ENCODE measurements at regions not wholly inside any gene's neighbourhood (a gene's known extent, or its start where the extent isn't known, plus 50 kb on each side); places are given as distances from the start of the nearest gene placed in this dataset.

DNA sequence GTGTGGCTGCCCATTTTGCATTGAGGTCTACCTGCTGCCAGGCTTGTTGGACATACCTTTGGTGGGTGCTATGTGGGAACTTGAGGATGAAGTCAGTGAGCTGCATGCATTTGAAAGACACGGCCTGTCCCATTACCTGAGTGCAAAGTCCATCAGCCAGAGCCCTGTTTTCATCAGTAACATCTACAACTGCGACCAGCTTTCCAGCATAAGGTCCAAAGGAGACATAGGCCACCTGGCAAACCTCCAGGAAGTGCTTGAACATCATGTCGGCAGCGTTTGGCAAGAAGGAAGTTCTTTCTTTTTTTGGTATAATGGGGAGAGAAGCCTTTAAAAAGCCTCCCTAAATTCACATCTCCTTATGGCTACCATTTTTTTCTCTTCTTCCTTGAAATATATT lies 143.1 kb downstream of the FAM161A start (continued):
- no peak for TF ChIP-seq FOSL1 (IDR thresholded peaks at IDR 0.05; ENCODE audit: insufficient read depth, low read depth, low read length)
- TF ChIP-seq RAD21 (IDR thresholded peaks at IDR 0.05 in 1 of 2, conservative IDR thresholded peaks at IDR 0.05 in 1 of 2; ENCODE audit: low read depth in 2 of 2, low read length in 2 of 2), result no peak
- TF ChIP-seq, protein P1, sequence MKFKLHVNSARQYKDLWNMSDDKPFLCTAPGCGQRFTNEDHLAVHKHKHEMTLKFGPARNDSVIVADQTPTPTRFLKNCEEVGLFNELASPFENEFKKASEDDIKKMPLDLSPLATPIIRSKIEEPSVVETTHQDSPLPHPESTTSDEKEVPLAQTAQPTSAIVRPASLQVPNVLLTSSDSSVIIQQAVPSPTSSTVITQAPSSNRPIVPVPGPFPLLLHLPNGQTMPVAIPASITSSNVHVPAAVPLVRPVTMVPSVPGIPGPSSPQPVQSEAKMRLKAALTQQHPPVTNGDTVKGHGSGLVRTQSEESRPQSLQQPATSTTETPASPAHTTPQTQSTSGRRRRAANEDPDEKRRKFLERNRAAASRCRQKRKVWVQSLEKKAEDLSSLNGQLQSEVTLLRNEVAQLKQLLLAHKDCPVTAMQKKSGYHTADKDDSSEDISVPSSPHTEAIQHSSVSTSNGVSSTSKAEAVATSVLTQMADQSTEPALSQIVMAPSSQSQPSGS (IDR thresholded peaks at IDR 0.05; ENCODE audit: low read length), result no peak
- TF ChIP-seq YY1 (IDR thresholded peaks at IDR 0.05; ENCODE audit: low read depth, low read length), result no peak
- no peak for TF ChIP-seq KDM1A (IDR thresholded peaks at IDR 0.05; ENCODE audit: borderline replicate concordance, low read length)

All from H1 (cell line).